Gastrocnemius medialis (tissue), 4 donors: ENCODE measurements at regions not wholly inside any gene's neighbourhood (a gene's known extent, or its start where the extent isn't known, plus 50 kb on each side); places are given as distances from the start of the nearest gene placed in this dataset.

Source experiments
- ATAC-seq, 2 donors: fragments of 150-250 bp; one replicate each; pipeline ENCODE4 v1.9.1; 2016
- DNase-seq, 2 donors: peaks; one replicate each; pipeline ENCODE4 v3.0.0-alpha.2; 2019
- H3K27ac ChIP-seq, 4 donors: fragments of 200-600 bp; sonication (generic); 1 replicate in 1 of 4; 2 replicates in 3 of 4; pipeline ENCODE4 v1.5.1; 2016 to 2018; ENCODE audit warnings: mild to moderate bottlenecking in 2 of 4, moderate library complexity in 1 of 4
- H3K27me3 ChIP-seq, 3 donors: fragments of 200-600 bp; sonication (generic) in 2 of 3; 1 replicate in 1 of 3; 2 replicates in 2 of 3; pipeline versions ENCODE4 v1.5.1 to v1.6.0; 2016 to 2019; ENCODE audit warnings: mild to moderate bottlenecking in 1 of 3, moderate library complexity in 1 of 3
- H3K36me3 ChIP-seq, 2 donors: fragments of 200-600 bp; sonication (generic) in 1 of 2; one replicate each; pipeline ENCODE4 v1.5.1; 2017 to 2018
- H3K4me1 ChIP-seq, 2 donors: fragments of 200-600 bp; sonication (generic) in 1 of 2; one replicate each; pipeline ENCODE4 v1.5.1; 2016 to 2017; ENCODE audit warnings: mild to moderate bottlenecking in 2 of 2
- H3K4me3 ChIP-seq, 4 donors: fragments of 200-600 bp; sonication (generic) in 3 of 4; 1 replicate in 1 of 4; 2 replicates in 3 of 4; pipeline ENCODE4 v1.5.1; 2016 to 2019; ENCODE audit warnings: mild to moderate bottlenecking in 2 of 4
- H3K9me3 ChIP-seq, 3 donors: fragments of 200-600 bp; sonication (generic) in 2 of 3; 1 replicate in 1 of 3; 2 replicates in 2 of 3; pipeline ENCODE4 v1.5.1; 2016 to 2019
- POLR2A ChIP-seq, 2 donors: fragments of 450-650 bp; IDR thresholded peaks; one replicate each; pipeline ENCODE4 v1.6.1; 2017; ENCODE audit warnings: antibody characterized with exemption in 2 of 2, mild to moderate bottlenecking in 2 of 2, moderate library complexity in 2 of 2
- in situ Hi-C, 4 donors: fragments of 200-750 bp; cut with MboI; loops; one replicate each; pipeline versions ENCODE4 v1.15.0 to v1.8.0; 2017; ENCODE audit warnings: low sequenced_read_pairs in 4 of 4
- intact Hi-C: fragments of 100-400 bp; cut with DNase I; formaldehyde crosslinking; loops from one replicate; pipeline ENCODE4 v1.15.1; 2023; ENCODE audit warnings: low total_unique reads
- TF ChIP-seq, protein P1 (sequence below), 5 experiments: fragments of 450-650 bp in 3 of 5; fragments of 200-600 bp in 2 of 5; sonication (generic) in 2 of 5; IDR thresholded peaks in 4 of 5; conservative IDR thresholded peaks in 1 of 5; 1 replicate in 4 of 5; 2 replicates in 1 of 5; pipeline ENCODE4 v1.5.1; 2016 to 2019; ENCODE audit warnings: antibody characterized with exemption in 5 of 5, mild to moderate bottlenecking in 3 of 5, moderate library complexity in 3 of 5

- Histone ChIP-seq H3K9me3 (no peaks in the 10 kb centered on the region), H3K4me3 (no peak overlapping the region), H3K27me3 (no peaks in the 10 kb centered on the region), H3K36me3 (no peaks in the 10 kb centered on the region), H3K27ac (no peak overlapping the region), H3K4me1 (peaks cover 3 to 5% of the 10 kb centered on the region in 2 donors)
- no peak for ATAC-seq
- DNase-seq = no peak
- in situ Hi-C loops (no loop called here), intact Hi-C loops (no loop called here)
- TF ChIP-seq, protein P1, sequence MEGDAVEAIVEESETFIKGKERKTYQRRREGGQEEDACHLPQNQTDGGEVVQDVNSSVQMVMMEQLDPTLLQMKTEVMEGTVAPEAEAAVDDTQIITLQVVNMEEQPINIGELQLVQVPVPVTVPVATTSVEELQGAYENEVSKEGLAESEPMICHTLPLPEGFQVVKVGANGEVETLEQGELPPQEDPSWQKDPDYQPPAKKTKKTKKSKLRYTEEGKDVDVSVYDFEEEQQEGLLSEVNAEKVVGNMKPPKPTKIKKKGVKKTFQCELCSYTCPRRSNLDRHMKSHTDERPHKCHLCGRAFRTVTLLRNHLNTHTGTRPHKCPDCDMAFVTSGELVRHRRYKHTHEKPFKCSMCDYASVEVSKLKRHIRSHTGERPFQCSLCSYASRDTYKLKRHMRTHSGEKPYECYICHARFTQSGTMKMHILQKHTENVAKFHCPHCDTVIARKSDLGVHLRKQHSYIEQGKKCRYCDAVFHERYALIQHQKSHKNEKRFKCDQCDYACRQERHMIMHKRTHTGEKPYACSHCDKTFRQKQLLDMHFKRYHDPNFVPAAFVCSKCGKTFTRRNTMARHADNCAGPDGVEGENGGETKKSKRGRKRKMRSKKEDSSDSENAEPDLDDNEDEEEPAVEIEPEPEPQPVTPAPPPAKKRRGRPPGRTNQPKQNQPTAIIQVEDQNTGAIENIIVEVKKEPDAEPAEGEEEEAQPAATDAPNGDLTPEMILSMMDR (IDR thresholded peaks at IDR 0.05 in 4 of 5, conservative IDR thresholded peaks at IDR 0.05 in 1 of 5) = no peak
- TF ChIP-seq POLR2A (IDR thresholded peaks at IDR 0.05) = no peak
Measured at GRCh38 chr18:24926649-24927048, 425.3 kb downstream of the ZNF521 start.

DNA sequence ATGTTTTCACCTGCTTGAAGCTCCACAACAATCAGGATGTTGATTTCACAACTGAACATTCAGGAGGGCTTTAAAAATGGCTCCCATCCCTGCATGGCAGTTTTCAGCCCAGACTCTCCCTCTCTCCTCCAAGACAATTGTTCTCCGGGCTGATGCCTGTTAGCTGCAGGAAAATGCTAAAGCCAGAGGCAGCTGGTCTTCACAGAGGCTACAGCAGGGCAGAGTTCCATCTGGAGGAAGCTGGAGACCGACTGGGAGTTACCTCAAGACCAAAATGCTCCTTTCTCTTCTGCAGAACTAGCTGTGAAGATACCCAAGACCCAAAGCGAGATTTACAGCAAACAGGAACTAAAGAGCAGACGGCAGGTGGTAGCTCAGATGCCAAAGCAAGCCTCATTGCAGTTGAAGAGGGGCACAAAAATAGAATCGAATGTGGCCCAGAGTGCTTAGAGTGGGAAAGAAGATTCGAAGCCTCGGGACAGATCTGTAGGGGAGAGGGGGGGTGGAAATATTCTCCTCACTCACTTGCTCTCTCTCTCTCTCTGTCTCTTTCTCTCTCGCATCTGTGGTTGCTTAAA is 423.6 kb downstream of the ZNF521 start:
- no peaks in the 10 kb centered on the region for H3K9me3 ChIP-seq
- intact Hi-C loops (no loop called here), in situ Hi-C loops (no loop called here)
- TF ChIP-seq POLR2A (IDR thresholded peaks at IDR 0.05) = no peak
- TF ChIP-seq, protein P1 (IDR thresholded peaks at IDR 0.05 in 4 of 5, conservative IDR thresholded peaks at IDR 0.05 in 1 of 5) = no peak
- H3K4me3 ChIP-seq = no peak overlapping the region
- no peaks in the 10 kb centered on the region for H3K36me3 ChIP-seq
- DNase-seq = no peak
- no peak for ATAC-seq
- H3K27ac ChIP-seq = no peak overlapping the region
- no peaks in the 10 kb centered on the region for H3K27me3 ChIP-seq
- peaks cover 3 to 5% of the 10 kb centered on the region in 2 donors for H3K4me1 ChIP-seq

DNA sequence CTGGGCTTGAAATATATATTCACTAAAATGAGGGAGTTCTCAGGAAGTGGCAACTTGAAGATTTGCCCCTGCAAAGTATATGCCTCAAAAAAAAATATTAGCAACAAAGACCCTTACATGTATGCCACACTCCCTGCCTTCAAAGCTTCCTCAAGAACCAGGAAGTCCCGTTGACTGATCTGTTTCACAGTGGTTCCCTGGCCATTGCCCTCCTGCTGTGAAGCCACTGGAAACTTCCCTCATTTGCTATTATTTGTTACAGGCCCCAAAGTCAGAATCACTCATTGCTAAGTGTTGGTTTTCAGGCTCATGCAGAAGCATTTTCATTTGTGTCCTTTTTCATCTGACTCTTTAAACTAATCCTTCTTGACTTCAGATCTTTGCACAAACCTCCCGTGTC is 421.5 kb downstream of the ZNF521 start:
- no peak for DNase-seq
- TF ChIP-seq, protein P1 (IDR thresholded peaks at IDR 0.05 in 4 of 5, conservative IDR thresholded peaks at IDR 0.05 in 1 of 5) = no peak
- no peak for TF ChIP-seq POLR2A (IDR thresholded peaks at IDR 0.05)
- H3K4me1 ChIP-seq = peaks cover 0 to 5% of the 10 kb centered on the region in 2 donors
- no peaks in the 10 kb centered on the region for H3K9me3 ChIP-seq
- no peak overlapping the region for H3K4me3 ChIP-seq
- no peak overlapping the region for H3K27ac ChIP-seq
- H3K27me3 ChIP-seq = no peaks in the 10 kb centered on the region
- intact Hi-C loops = no loop called here
- in situ Hi-C loops = no loop called here
- no peaks in the 10 kb centered on the region for H3K36me3 ChIP-seq
- ATAC-seq = no peak

DNA sequence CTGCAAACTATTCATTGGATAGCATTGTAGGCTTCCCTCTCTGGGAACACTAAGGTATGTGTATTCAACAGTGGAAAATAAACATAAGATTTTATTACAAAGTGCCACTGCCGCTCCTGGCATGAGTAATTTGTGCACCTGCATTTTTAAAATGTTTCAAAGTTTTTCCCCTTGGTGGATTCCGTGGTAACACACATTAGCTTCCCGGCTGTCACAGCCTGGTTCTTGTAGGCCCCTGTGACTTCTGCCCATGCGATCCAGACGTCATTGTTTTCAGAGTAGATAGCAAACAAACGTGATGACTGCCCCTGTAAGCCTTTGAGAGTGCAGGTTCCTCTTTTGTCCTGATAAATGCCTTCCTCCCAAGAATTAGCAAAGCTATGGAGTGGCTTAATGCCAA is 421.0 kb downstream of the ZNF521 start:
- H3K36me3 ChIP-seq = no peaks in the 10 kb centered on the region
- intact Hi-C loops (no loop called here), in situ Hi-C loops (no loop called here)
- DNase-seq (no peak), ATAC-seq (no peak)
- H3K9me3 ChIP-seq = no peaks in the 10 kb centered on the region
- H3K4me1 ChIP-seq = peaks cover 0 to 5% of the 10 kb centered on the region in 2 donors
- no peak for TF ChIP-seq POLR2A (IDR thresholded peaks at IDR 0.05)
- TF ChIP-seq, protein P1 (IDR thresholded peaks at IDR 0.05 in 4 of 5, conservative IDR thresholded peaks at IDR 0.05 in 1 of 5) = no peak
- H3K4me3 ChIP-seq = no peak overlapping the region
- no peaks in the 10 kb centered on the region for H3K27me3 ChIP-seq
- H3K27ac ChIP-seq = no peak overlapping the region

DNA sequence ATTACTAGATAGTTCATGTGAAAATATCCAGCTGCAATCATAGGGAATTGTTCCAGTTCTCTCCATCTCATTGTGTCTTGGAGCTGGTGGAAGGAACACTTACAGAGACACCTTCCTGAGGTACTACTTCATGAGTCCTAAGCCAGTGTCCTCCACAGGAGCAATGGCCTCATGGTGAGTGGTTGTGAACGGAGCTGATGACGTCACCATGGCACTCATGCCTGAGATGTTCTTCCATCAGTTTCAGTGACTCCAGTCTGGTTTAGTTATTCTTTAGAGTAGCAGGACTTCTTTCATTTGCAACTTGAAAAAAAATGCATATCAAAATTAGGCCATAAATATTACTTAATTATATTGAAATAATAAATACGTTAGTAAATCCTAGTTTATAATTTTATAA is 418.6 kb downstream of the ZNF521 start:
- DNase-seq = no peak
- no peak for TF ChIP-seq POLR2A (IDR thresholded peaks at IDR 0.05)
- TF ChIP-seq, protein P1 (IDR thresholded peaks at IDR 0.05 in 4 of 5, conservative IDR thresholded peaks at IDR 0.05 in 1 of 5) = no peak
- H3K4me3 ChIP-seq = no peak overlapping the region
- H3K9me3 ChIP-seq = no peaks in the 10 kb centered on the region
- intact Hi-C loops (no loop called here), in situ Hi-C loops (no loop called here)
- H3K27me3 ChIP-seq = no peaks in the 10 kb centered on the region
- H3K4me1 ChIP-seq = peaks cover 0 to 3% of the 10 kb centered on the region in 2 donors
- H3K27ac ChIP-seq = no peak overlapping the region
- ATAC-seq = no peak
- H3K36me3 ChIP-seq = no peaks in the 10 kb centered on the region
